ENCODE measurements at regions not wholly inside any gene's neighbourhood (a gene's known extent, or its start where the extent isn't known, plus 50 kb on each side); places are given as distances from the start of the nearest gene placed in this dataset.

DNA sequence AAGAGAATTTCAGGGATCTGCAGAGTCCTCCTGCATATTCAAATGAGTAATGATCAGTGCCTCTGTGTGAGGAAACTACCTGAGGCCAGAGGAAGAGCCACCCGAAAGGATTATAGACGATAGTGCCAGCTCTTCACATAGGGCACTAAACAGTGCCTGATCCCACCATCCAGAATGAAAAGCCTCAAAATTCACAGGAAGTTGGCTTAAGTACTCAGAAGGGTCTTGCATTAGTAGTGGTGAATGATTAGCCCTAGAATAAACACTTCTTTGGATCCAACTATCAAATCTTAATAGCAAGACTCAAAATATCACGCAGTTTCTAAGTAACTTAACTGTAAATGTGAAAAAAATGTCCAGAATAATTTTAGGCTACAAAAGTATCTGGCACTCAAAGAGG lies 324.4 kb downstream of the ZNF674 start:
- peaks cover 0 to 5% of the 10 kb centered on the region in 2 donors for H3K27me3 ChIP-seq
- H3K9me3 ChIP-seq: no peaks in the 10 kb centered on the region
- TF ChIP-seq POLR2A (IDR thresholded peaks at IDR 0.05): no peak
- TF ChIP-seq, protein P1, sequence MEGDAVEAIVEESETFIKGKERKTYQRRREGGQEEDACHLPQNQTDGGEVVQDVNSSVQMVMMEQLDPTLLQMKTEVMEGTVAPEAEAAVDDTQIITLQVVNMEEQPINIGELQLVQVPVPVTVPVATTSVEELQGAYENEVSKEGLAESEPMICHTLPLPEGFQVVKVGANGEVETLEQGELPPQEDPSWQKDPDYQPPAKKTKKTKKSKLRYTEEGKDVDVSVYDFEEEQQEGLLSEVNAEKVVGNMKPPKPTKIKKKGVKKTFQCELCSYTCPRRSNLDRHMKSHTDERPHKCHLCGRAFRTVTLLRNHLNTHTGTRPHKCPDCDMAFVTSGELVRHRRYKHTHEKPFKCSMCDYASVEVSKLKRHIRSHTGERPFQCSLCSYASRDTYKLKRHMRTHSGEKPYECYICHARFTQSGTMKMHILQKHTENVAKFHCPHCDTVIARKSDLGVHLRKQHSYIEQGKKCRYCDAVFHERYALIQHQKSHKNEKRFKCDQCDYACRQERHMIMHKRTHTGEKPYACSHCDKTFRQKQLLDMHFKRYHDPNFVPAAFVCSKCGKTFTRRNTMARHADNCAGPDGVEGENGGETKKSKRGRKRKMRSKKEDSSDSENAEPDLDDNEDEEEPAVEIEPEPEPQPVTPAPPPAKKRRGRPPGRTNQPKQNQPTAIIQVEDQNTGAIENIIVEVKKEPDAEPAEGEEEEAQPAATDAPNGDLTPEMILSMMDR (IDR thresholded peaks at IDR 0.05): no peak
- no peak for DNase-seq
- H3K4me3 ChIP-seq: no peak overlapping the region
- no peaks in the 10 kb centered on the region for H3K36me3 ChIP-seq
- no peak overlapping the region for H3K27ac ChIP-seq
- intact Hi-C loops (cut with DNase I; ENCODE audit: low total_unique reads): no loop called here
- no peaks in the 10 kb centered on the region for H3K4me1 ChIP-seq

DNA sequence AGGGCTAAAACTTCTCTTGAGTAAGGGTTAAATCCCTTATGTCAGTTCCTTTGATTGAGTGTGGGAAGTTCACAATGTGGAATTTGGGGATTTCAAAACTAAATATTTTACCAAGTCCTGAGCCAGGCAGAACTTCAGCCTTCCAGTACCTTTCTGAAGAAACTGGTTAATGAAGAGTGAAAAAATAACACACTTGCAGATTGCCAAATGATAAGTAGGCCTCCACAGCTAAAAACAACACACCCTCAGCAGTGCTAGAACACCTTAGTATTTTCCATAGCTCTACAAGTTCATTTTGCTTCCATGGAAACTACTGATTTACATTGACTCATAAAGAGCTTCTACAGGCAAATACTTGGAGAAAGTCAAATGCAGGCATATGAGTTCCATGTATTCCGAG lies 326.8 kb downstream of the ZNF674 start:
- peaks cover 0 to 8% of the 10 kb centered on the region in 2 donors for H3K27me3 ChIP-seq
- H3K9me3 ChIP-seq: no peaks in the 10 kb centered on the region
- intact Hi-C loops (cut with DNase I; ENCODE audit: low total_unique reads): no loop called here
- no peak for DNase-seq
- no peaks in the 10 kb centered on the region for H3K4me1 ChIP-seq
- H3K27ac ChIP-seq: no peak overlapping the region
- TF ChIP-seq, protein P1 (IDR thresholded peaks at IDR 0.05): no peak
- TF ChIP-seq POLR2A (IDR thresholded peaks at IDR 0.05): no peak
- no peaks in the 10 kb centered on the region for H3K36me3 ChIP-seq
- no peak overlapping the region for H3K4me3 ChIP-seq

DNA sequence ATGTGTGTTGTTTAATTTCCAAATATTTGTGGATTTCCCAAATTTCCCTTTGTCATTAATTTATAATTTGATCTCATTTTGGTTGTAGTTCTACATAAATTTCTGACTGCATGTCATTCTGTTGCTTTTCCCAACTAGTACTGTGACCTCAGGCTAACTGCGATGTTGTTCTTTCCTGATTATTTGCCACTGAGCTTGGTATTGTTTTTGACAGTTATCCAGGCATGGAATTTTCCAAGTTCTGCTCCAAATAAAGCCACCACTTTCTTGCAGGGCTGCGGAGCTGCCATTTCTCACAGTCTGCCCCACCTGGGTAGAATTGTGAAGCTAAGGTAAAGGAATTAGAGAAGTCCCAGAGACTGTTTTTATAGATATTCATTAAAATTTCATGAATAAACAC lies 328.8 kb downstream of the ZNF674 start:
- DNase-seq: no peak
- Histone ChIP-seq H3K27me3 (peaks cover 0 to 8% of the 10 kb centered on the region in 2 donors), H3K9me3 (no peaks in the 10 kb centered on the region), H3K4me3 (no peak overlapping the region), H3K36me3 (no peaks in the 10 kb centered on the region), H3K27ac (no peak overlapping the region), H3K4me1 (no peaks in the 10 kb centered on the region)
- TF ChIP-seq POLR2A (IDR thresholded peaks at IDR 0.05): no peak
- TF ChIP-seq, protein P1 (IDR thresholded peaks at IDR 0.05): no peak
- intact Hi-C loops (cut with DNase I; ENCODE audit: low total_unique reads): no loop called here

DNA sequence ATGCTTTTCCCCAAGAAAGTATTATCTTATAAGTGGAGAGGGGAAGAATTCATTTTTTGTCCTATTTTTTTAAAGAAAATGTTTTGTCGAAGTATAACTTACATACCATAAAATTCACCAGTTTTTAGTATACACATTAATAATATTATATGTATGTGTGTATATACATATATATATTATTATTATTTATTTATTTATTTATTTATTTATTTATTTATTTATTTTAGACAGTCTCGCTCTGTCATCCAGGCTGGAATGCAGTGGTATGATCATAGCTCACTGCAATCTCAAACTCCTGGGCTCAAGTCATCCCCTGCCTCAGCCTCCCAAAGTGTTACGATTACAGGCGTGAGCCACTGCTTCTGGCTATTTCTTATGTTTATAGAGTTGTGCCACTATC lies 334.1 kb downstream of the ZNF674 start:
- no peaks in the 10 kb centered on the region for H3K9me3 ChIP-seq
- H3K36me3 ChIP-seq: no peaks in the 10 kb centered on the region
- no peak overlapping the region for H3K4me3 ChIP-seq
- peaks cover 0 to 6% of the 10 kb centered on the region in 2 donors for H3K27me3 ChIP-seq
- DNase-seq: no peak
- TF ChIP-seq, protein P1 (IDR thresholded peaks at IDR 0.05): no peak
- no peak for TF ChIP-seq POLR2A (IDR thresholded peaks at IDR 0.05)
- no peaks in the 10 kb centered on the region for H3K4me1 ChIP-seq
- intact Hi-C loops (cut with DNase I; ENCODE audit: low total_unique reads): no loop called here
- H3K27ac ChIP-seq: no peak overlapping the region

DNA sequence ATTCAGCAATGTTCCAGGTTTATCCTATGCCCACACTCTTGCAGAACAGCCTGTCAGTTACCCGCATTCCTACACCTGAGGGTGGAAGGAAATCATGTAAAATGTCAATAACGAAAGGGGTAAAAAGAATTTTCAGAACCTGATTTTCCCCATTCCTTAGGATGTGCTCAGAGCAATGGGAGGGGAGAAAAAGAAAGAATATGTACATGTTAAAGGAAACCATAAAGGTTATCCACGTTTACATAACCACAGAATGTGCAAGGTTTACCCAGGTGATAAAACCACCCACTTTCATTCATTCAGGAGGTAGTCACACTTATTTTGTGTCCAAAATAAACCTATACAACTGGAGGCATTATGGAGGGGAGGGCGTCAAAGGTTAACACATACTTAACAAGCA lies 335.5 kb downstream of the ZNF674 start:
- H3K27ac ChIP-seq: no peak overlapping the region

More for the DNA sequence above, 335.5 kb downstream of the ZNF674 start:
- Histone ChIP-seq H3K36me3 (no peaks in the 10 kb centered on the region), H3K27me3 (no peaks in the 10 kb centered on the region), H3K4me1 (no peaks in the 10 kb centered on the region), H3K9me3 (no peaks in the 10 kb centered on the region), H3K4me3 (no peak overlapping the region)
- TF ChIP-seq POLR2A (IDR thresholded peaks at IDR 0.05): no peak
- TF ChIP-seq, protein P1 (IDR thresholded peaks at IDR 0.05): no peak
- no peak for DNase-seq
- intact Hi-C loops (cut with DNase I; ENCODE audit: low total_unique reads): no loop called here
